Suprapubic skin (tissue), 3 donors: ENCODE measurements at regions not wholly inside any gene's neighbourhood (a gene's known extent, or its start where the extent isn't known, plus 50 kb on each side); places are given as distances from the start of the nearest gene placed in this dataset.

ENCODE experiments used
- POLR2AphosphoS5 ChIP-seq, 3 donors: sonication (generic); formaldehyde crosslinking; IDR thresholded peaks; one replicate each; pipeline ENCODE4 v1.6.1; 2017; ENCODE audit warnings: antibody characterized with exemption in 3 of 3
- TF ChIP-seq, protein P1 (sequence below), 2 donors: fragments of 200-600 bp in 1 of 2; fragments of 450-650 bp in 1 of 2; sonication (generic) in 1 of 2; IDR thresholded peaks; one replicate each; pipeline ENCODE4 v1.5.1; 2016 to 2019; ENCODE audit warnings: antibody characterized with exemption in 2 of 2, mild to moderate bottlenecking in 1 of 2, moderate library complexity in 1 of 2

DNA sequence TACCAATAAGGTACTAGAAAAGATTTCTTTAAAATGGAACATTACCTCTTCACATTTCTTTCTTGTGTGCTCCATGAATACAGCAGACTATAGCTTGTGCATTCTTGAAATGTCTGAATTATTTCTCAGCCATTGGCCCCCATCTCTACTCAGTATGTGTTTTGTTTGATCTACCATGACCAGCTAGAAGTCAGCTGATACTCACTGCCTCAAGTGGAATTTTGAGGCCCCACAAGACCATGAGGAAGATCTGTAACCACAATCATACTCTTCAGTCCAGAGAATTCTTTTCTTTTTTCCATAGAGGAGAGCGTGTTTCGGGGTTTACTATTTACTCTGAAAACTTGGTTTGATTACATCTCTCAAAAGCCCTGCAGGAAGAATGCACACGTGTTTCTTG lies 319.1 kb downstream of the TOX3 start:
- no peak for TF ChIP-seq POLR2AphosphoS5 (IDR thresholded peaks at IDR 0.05)
- TF ChIP-seq, protein P1, sequence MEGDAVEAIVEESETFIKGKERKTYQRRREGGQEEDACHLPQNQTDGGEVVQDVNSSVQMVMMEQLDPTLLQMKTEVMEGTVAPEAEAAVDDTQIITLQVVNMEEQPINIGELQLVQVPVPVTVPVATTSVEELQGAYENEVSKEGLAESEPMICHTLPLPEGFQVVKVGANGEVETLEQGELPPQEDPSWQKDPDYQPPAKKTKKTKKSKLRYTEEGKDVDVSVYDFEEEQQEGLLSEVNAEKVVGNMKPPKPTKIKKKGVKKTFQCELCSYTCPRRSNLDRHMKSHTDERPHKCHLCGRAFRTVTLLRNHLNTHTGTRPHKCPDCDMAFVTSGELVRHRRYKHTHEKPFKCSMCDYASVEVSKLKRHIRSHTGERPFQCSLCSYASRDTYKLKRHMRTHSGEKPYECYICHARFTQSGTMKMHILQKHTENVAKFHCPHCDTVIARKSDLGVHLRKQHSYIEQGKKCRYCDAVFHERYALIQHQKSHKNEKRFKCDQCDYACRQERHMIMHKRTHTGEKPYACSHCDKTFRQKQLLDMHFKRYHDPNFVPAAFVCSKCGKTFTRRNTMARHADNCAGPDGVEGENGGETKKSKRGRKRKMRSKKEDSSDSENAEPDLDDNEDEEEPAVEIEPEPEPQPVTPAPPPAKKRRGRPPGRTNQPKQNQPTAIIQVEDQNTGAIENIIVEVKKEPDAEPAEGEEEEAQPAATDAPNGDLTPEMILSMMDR (IDR thresholded peaks at IDR 0.05), result no peak
